WERI-Rb-1 (cell line): ENCODE measurements at regions not wholly inside any gene's neighbourhood (a gene's known extent, or its start where the extent isn't known, plus 50 kb on each side); places are given as distances from the start of the nearest gene placed in this dataset.

Source experiments
- DNase-seq: peaks from one replicate; pipeline ENCODE4 v3.0.0-alpha.2; 2020
- H3K27ac ChIP-seq: fragments of 250-450 bp; sonication (Bioruptor Pico); 2 replicates; pipeline ENCODE4 v1.5.1; 2020; ENCODE audit warnings: mild to moderate bottlenecking, moderate library complexity
- H3K27me3 ChIP-seq: fragments of 250-450 bp; sonication (Bioruptor Pico); 2 replicates; pipeline ENCODE4 v1.5.1; 2021; ENCODE audit warnings: mild to moderate bottlenecking, low read depth, moderate library complexity; ENCODE audit not compliant: insufficient read depth, severe bottlenecking
- H3K36me3 ChIP-seq: fragments of 250-450 bp; sonication (Bioruptor Pico); 2 replicates; pipeline ENCODE4 v1.5.1; 2020; ENCODE audit warnings: mild to moderate bottlenecking, moderate library complexity
- H3K4me3 ChIP-seq: 2 replicates; pipeline ENCODE4 v1.5.1; 2011; ENCODE audit warnings: low read depth, mild to moderate bottlenecking, control low read depth, low read length
- H3K9me3 ChIP-seq: fragments of 250-450 bp; sonication (Bioruptor Pico); 2 replicates; pipeline ENCODE4 v1.5.1; 2021; ENCODE audit warnings: mild to moderate bottlenecking, moderate library complexity; ENCODE audit not compliant: severe bottlenecking
- TF ChIP-seq, protein P1 (sequence below): IDR thresholded peaks from 2 replicates; pipeline ENCODE4 v1.5.1; 2011; ENCODE audit warnings: low read depth, mild to moderate bottlenecking, control low read depth, inconsistent platforms, low read length

DNA sequence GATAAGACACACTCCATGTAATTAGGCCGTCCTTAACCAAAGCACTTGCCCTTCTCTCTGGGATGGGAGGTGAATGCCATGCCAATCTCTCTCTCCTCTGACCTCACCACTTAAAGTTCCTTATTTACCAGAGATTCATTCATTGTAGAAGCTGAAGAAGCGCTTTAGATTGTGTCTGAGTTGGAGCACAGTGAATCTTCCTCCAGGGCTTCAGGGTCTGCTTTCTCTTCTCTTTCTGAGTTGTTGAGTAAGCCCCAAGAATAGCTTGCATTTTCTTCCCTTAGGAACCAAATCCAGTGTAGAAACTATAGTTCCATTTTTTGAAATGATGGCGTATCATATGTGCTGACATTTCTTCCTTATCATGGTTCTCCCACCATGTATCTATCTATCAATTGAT lies 104.5 kb upstream of the MAML3 start:
- Histone ChIP-seq H3K9me3 (no peaks in the 10 kb centered on the region), H3K36me3 (no peaks in the 10 kb centered on the region), H3K27ac (no peak overlapping the region), H3K27me3 (no peaks in the 10 kb centered on the region), H3K4me3 (no peak overlapping the region)
- DNase-seq = no peak
- TF ChIP-seq, protein P1, sequence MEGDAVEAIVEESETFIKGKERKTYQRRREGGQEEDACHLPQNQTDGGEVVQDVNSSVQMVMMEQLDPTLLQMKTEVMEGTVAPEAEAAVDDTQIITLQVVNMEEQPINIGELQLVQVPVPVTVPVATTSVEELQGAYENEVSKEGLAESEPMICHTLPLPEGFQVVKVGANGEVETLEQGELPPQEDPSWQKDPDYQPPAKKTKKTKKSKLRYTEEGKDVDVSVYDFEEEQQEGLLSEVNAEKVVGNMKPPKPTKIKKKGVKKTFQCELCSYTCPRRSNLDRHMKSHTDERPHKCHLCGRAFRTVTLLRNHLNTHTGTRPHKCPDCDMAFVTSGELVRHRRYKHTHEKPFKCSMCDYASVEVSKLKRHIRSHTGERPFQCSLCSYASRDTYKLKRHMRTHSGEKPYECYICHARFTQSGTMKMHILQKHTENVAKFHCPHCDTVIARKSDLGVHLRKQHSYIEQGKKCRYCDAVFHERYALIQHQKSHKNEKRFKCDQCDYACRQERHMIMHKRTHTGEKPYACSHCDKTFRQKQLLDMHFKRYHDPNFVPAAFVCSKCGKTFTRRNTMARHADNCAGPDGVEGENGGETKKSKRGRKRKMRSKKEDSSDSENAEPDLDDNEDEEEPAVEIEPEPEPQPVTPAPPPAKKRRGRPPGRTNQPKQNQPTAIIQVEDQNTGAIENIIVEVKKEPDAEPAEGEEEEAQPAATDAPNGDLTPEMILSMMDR = no peak

DNA sequence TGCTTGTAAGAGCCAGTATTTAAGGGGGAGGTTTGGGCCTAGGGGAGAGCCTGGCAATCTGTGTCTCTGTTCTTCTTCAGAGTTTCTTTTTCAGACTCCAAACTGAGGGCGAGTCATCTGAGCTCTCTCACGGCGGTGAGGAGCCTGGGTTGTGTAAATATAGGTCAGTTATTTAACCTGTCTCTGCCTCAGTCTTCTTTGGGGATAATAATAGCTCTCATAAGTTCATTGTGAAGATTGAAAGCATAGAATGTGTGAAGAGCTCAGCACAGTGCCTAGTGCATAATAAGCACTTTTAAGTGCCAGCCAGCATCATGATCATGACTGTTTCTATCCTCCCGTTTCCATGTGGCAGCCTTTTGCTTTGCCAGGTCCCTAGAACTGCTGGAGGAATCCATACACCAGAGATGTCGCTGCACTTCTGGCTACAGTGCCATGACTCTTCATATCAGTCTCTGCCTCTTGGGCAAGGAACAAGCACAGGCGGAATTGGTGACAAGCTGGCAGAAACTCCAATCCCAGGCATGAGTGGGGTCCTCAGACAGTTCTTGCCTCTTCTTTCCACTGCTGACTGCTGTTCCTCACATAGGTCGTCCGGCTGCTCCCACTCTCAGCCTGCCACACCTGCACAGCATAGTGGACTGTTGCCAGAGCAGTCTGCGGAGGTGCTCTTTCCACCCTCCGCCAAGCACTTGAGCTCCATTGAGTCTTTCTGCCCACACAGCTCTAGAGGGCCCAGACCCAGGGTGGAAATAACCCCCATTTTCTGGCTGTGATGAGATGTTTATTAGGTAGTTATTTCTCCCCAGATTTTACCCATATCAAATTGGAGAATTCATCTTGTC lies 103.7 kb upstream of the MAML3 start:
- TF ChIP-seq, protein P1 = no peak
- H3K27ac ChIP-seq = no peak overlapping the region
- H3K27me3 ChIP-seq = no peaks in the 10 kb centered on the region
- no peaks in the 10 kb centered on the region for H3K36me3 ChIP-seq
- H3K4me3 ChIP-seq = no peak overlapping the region
- H3K9me3 ChIP-seq = no peaks in the 10 kb centered on the region
- DNase-seq = no peak

DNA sequence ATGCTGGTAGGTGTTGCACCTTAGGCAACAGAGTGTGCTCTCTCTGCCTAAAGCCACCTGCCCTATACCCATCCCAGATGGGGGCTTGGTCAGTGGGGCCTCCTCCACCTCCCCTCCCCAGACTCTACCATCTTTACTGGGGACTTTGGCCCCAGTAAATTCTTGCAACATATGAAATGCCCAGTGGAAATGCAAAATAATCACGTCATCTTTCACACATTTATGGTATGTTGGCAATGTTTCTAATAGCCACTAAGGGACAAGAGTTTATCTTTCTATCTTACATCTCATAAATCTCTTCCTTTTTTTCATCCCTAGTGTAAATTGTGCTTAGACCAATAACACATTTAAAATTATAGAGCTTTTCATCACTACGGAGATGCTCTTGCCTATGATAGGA lies 103.0 kb upstream of the MAML3 start:
- H3K9me3 ChIP-seq = no peaks in the 10 kb centered on the region
- H3K27ac ChIP-seq = no peak overlapping the region
- TF ChIP-seq, protein P1 = no peak

DNA sequence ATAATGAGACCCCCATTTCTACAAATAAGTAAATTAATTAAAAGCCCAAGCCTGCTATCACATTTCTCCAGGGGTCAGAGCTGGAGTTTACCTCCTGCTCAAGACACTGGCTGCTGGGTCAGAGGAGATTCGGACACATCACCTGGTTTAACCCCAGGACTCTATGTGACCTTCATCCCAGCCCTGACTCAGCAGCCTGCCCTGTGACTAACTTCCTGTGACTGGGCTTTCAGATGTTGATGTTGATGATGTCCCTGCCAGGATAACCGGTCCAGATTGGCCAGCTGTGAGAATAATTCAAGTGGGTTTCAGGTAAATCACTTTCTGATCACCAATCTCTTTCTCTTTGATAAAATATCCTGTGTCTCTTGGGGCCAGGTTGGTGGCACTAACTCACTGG lies 102.4 kb upstream of the MAML3 start:
- H3K27me3 ChIP-seq = no peaks in the 10 kb centered on the region
- H3K27ac ChIP-seq = no peak overlapping the region
- H3K4me3 ChIP-seq = no peak overlapping the region
- no peaks in the 10 kb centered on the region for H3K9me3 ChIP-seq
- TF ChIP-seq, protein P1 = no peak
- no peaks in the 10 kb centered on the region for H3K36me3 ChIP-seq
- no peak for DNase-seq

More for the DNA sequence above, 103.0 kb upstream of the MAML3 start:
- Histone ChIP-seq H3K27me3 (no peaks in the 10 kb centered on the region), H3K36me3 (no peaks in the 10 kb centered on the region), H3K4me3 (no peak overlapping the region)
- DNase-seq = no peak

DNA sequence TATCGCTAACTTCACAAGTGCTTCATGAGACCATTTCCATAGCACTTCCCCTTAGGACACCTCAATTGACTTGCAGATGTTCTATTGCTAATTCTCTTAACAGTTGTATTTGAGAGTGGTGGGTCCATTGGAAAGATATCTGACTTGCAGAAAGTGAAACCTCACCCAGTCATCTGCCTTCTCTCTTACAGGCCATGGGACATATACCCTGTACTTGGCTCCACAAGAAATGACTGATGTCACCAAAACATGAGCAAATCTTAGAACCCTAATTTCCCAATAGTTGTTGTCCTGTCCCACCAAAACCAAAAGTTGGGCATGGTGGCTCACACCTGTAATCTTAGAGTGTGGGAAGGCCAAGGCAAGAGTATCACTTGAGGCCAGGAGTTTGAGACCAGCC lies 101.9 kb upstream of the MAML3 start:
- TF ChIP-seq, protein P1 = no peak
- no peaks in the 10 kb centered on the region for H3K27me3 ChIP-seq
- H3K9me3 ChIP-seq = no peaks in the 10 kb centered on the region
- no peak for DNase-seq
- H3K27ac ChIP-seq = no peak overlapping the region
- no peaks in the 10 kb centered on the region for H3K36me3 ChIP-seq
- no peak overlapping the region for H3K4me3 ChIP-seq

DNA sequence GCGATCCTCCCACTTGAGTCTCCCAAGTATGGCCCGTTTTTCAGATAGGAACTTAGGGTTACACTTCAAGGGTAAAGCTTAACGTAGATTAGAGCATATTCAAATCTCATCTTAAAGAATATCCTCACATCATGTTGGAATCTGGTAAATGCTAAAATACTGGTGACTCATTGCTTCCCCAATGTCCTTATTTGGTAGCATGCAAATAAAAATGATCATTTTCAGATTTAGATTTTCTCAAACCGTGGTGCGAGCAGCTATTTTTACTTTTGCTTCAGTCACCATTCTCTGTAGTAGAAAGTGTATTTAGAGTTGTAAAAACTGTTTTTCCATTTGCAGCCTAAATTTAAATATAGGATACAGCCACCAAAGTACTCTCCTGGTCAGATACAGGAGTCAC lies 101.5 kb upstream of the MAML3 start:
- no peaks in the 10 kb centered on the region for H3K9me3 ChIP-seq
- H3K27me3 ChIP-seq = no peaks in the 10 kb centered on the region
- no peaks in the 10 kb centered on the region for H3K36me3 ChIP-seq
- TF ChIP-seq, protein P1 = no peak
- no peak overlapping the region for H3K27ac ChIP-seq
- no peak overlapping the region for H3K4me3 ChIP-seq
- no peak for DNase-seq
